Peyer's patch (tissue), 4 donors: ENCODE measurements at regions not wholly inside any gene's neighbourhood (a gene's known extent, or its start where the extent isn't known, plus 50 kb on each side); places are given as distances from the start of the nearest gene placed in this dataset.

Experiments
- CTCF ChIP-seq, 6 experiments: fragments of 450-650 bp in 4 of 6; fragments of 200-600 bp in 2 of 6; sonication (generic) in 1 of 6; IDR thresholded peaks; one replicate each; pipeline ENCODE4 v1.5.1; 2017 to 2019; ENCODE audit warnings: antibody characterized with exemption in 6 of 6, mild to moderate bottlenecking in 3 of 6, moderate library complexity in 1 of 6
- POLR2A ChIP-seq, 2 donors: fragments of 450-650 bp; IDR thresholded peaks; one replicate each; pipeline ENCODE4 v1.5.1; 2017; ENCODE audit warnings: antibody characterized with exemption in 2 of 2, mild to moderate bottlenecking in 2 of 2, moderate library complexity in 2 of 2

DNA sequence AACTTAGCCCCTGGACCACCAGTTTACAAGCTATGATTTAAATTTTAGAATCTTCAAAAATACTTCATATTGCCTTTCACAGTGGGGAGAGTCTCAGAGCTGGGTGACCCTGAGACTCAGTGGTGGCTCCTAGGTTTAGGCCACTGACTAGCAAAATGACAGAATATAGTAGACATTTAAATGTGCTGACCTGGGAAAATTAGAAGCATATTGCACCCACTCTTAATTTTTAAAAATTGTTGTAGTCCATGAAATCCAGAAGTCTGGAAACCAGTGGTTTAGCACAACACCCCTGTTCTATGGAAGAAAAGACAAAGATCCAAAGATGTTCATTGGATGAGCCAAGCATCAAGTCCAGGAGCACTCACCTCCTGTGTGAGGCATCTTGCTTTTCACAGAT lies 75.0 kb upstream of the PAPPA start:
- no peak for TF ChIP-seq CTCF (IDR thresholded peaks at IDR 0.05)
- TF ChIP-seq POLR2A (IDR thresholded peaks at IDR 0.05) = no peak
